ENCODE measurements at regions not wholly inside any gene's neighbourhood (a gene's known extent, or its start where the extent isn't known, plus 50 kb on each side); places are given as distances from the start of the nearest gene placed in this dataset.

GRCh38 chr10:1968257-1969033 lies 231.1 kb upstream of the ADARB2 start:
- no peak overlapping the region for H2AK9ac ChIP-seq (replicated peaks; ENCODE audit: low read depth, low read length, poor library complexity)

More at GRCh38 chr10:1968257-1969033, 231.1 kb upstream of the ADARB2 start:
- H3K4me1 ChIP-seq (ENCODE audit: control insufficient read depth, insufficient read depth, low read length), result no peaks in the 10 kb centered on the region
- H4K8ac ChIP-seq (ENCODE audit: low read depth in 2 of 2, low read length in 2 of 2), result no peak overlapping the region
- no peaks in the 10 kb centered on the region for H4K20me1 ChIP-seq (ENCODE audit: insufficient read depth, low read length)
- H3K9ac ChIP-seq (ENCODE audit: low read depth, low read length), result no peak overlapping the region
- no peak overlapping the region for H3K4me3 ChIP-seq (ENCODE audit: insufficient read depth, low read depth, low read length)
- no peak overlapping the region for H2AFZ ChIP-seq (replicated peaks; ENCODE audit: low read length, poor library complexity)
- H3K9me1 ChIP-seq (ENCODE audit: insufficient read depth, low read length), result no peaks in the 10 kb centered on the region
- in situ Hi-C loops (cut with MboI; ENCODE audit: low sequenced_read_pairs), result no loop called here
- no peak overlapping the region for H2BK120ac ChIP-seq (ENCODE audit: low read depth, low read length)
- H3K23ac ChIP-seq (ENCODE audit: low read depth, low read length), result no peak overlapping the region
- H4K5ac ChIP-seq (ENCODE audit: low read depth, low read length), result no peak overlapping the region
- H2BK5ac ChIP-seq (ENCODE audit: low read depth, low read length, poor library complexity, severe bottlenecking), result no peak overlapping the region
- no peak overlapping the region for H3K14ac ChIP-seq (replicated peaks; ENCODE audit: low read depth, low read length)
- no peaks in the 10 kb centered on the region for H3K27me3 ChIP-seq (ENCODE audit: control insufficient read depth, insufficient read depth, low read length)
- TF ChIP-seq RFX5 (IDR thresholded peaks at IDR 0.05; ENCODE audit: low read depth, low read length) (no peak), RAD21 (IDR thresholded peaks at IDR 0.05; ENCODE audit: low read length) (no peak), CTCF (conservative IDR thresholded peaks at IDR 0.05; ENCODE audit: low read depth, low read length) (no peak), CEBPB (IDR thresholded peaks at IDR 0.05; ENCODE audit: low read depth, low read length) (no peak), NFE2L2 (IDR thresholded peaks at IDR 0.05; ENCODE audit: low read depth, low read length) (no peak), MAZ (IDR thresholded peaks at IDR 0.05; ENCODE audit: borderline replicate concordance, low read depth, low read length) (no peak), SMC3 (IDR thresholded peaks at IDR 0.05; ENCODE audit: low read depth, low read length) (no peak), ELK1 (IDR thresholded peaks at IDR 0.05; ENCODE audit: borderline replicate concordance, low read depth, low read length) (no peak), MXI1 (IDR thresholded peaks at IDR 0.05; ENCODE audit: borderline replicate concordance, low read depth, low read length) (no peak), USF2 (IDR thresholded peaks at IDR 0.05; ENCODE audit: low read depth, low read length) (no peak)
- ChIA-PET POLR2A (ENCODE audit: unreplicated experiment) (no interaction called here), CTCF (no interaction called here)
- DNase-seq (no peak), ATAC-seq (ENCODE audit: low read depth) (no peak)
- intact Hi-C loops (cut with micrococcal nuclease), result no loop called here
- H4K91ac ChIP-seq (ENCODE audit: insufficient read depth, low read depth, low read length), result no peak overlapping the region
- no peak overlapping the region for H3K4me2 ChIP-seq (ENCODE audit: low read depth, low read length)
- WGBS, 2 experiments (ENCODE audit: extremely low coverage in 2 of 2, insufficient read length in 1 of 2), result 25% methylated on average over 4 of the region's 14 CpGs; no CpG with 5 or more reads in 1 of the 2 experiments
- no peak overlapping the region for H3K18ac ChIP-seq (ENCODE audit: low read depth, low read length)
- H3K4ac ChIP-seq (ENCODE audit: low read depth, low read length), result no peak overlapping the region
- no peak overlapping the region for H3K56ac ChIP-seq (ENCODE audit: extremely low read depth, insufficient read depth, low read length)
- dilution Hi-C loops (cut with HindIII; ENCODE audit: low sequenced_read_pairs, unreplicated experiment), result no loop called here
- no TSS peak for BruUV-seq (replicated peaks)
- H3K9me3 ChIP-seq (ENCODE audit: control insufficient read depth, insufficient read depth, low read length), result peaks cover 34% of the 10 kb centered on the region
- no peak overlapping the region for H3K27ac ChIP-seq (ENCODE audit: insufficient read depth, low read length)
- no peak overlapping the region for H2AK5ac ChIP-seq (ENCODE audit: low read depth, low read length)
- H3K36me3 ChIP-seq (ENCODE audit: control insufficient read depth, insufficient read depth, low read length), result no peaks in the 10 kb centered on the region
- H2BK20ac ChIP-seq (ENCODE audit: low read depth, low read length), result no peak overlapping the region
- H2BK15ac ChIP-seq (ENCODE audit: low read depth, low read length), result no peak overlapping the region
- no peaks in the 10 kb centered on the region for H3K79me1 ChIP-seq (ENCODE audit: low read depth in 1 of 2, low read length in 2 of 2)
